Activated naive CD8-positive, alpha-beta T cell (primary cell): ENCODE measurements at regions not wholly inside any gene's neighbourhood (a gene's known extent, or its start where the extent isn't known, plus 50 kb on each side); places are given as distances from the start of the nearest gene placed in this dataset.

Source experiments
- H3K27ac Mint-ChIP-seq: one replicate; pipeline ENCODE4 v1.8.0; 2021; ENCODE audit warnings: mixed read lengths
- H3K27me3 Mint-ChIP-seq: one replicate; pipeline ENCODE4 v1.8.0; 2021; ENCODE audit warnings: mixed read lengths
- H3K36me3 Mint-ChIP-seq: one replicate; pipeline ENCODE4 v1.8.0; 2021; ENCODE audit warnings: mixed read lengths
- H3K4me1 Mint-ChIP-seq: one replicate; pipeline ENCODE4 v1.8.0; 2021; ENCODE audit warnings: low read depth, mixed read lengths
- H3K4me3 Mint-ChIP-seq: one replicate; pipeline ENCODE4 v1.8.0; 2021; ENCODE audit warnings: mild to moderate bottlenecking, mixed read lengths
- H3K9me3 Mint-ChIP-seq: one replicate; pipeline ENCODE4 v1.8.0; 2021; ENCODE audit warnings: low read depth, mixed read lengths

DNA sequence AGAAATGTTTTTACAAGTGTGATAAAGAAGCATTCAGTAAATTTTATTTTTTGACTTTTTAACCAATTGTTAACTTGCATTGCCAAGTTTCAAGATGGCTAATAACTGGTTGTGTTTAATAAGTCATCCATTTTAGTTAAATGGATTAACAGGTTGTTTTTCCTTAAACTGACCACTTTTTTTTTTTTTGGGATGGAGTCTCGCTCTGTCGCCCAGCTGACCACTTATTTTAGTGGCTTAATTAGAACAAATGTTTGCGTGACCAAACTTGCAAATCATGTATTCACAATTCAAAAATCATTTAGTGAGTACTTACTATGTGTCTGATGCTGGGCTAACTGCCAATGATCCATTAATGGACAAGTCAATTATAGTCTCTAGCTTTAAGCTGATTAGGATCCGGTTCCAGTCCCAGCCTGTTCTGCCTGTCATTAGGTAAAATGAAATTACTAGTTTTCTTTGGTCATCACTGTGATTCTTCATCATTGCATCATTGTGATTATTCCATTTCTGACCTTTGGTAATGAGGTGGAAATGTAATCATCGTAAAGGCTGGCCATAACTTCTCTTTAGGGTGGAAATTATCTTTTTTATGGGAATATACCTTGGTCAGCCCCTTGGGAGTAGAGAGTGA, 729.2 kb upstream of the MARCKS start:
- Mint-ChIP-seq H3K4me3 (no peak overlapping the region), H3K9me3 (no peaks in the 10 kb centered on the region), H3K36me3 (no peaks in the 10 kb centered on the region), H3K27me3 (no peaks in the 10 kb centered on the region), H3K27ac (no peak overlapping the region), H3K4me1 (no peaks in the 10 kb centered on the region)

DNA sequence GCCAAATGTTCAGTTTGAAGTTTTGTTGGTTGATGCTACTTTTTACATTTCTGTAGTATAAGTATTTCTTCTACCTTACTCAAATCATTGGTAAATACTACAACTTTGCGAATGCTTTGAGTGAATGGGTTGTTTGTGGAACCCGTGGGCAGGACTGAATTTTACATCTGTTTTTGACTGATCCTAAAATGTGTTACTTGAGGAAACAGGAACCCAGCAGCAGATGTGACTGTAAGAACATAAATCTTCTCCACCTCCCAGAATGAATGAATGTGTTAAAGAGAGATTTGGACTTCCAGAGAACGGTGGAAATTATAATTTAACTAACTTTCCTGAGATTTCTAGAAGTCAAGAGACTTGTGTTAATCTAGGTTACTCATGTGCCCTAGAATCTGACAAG, 728.5 kb upstream of the MARCKS start:
- no peaks in the 10 kb centered on the region for H3K36me3 Mint-ChIP-seq

DNA sequence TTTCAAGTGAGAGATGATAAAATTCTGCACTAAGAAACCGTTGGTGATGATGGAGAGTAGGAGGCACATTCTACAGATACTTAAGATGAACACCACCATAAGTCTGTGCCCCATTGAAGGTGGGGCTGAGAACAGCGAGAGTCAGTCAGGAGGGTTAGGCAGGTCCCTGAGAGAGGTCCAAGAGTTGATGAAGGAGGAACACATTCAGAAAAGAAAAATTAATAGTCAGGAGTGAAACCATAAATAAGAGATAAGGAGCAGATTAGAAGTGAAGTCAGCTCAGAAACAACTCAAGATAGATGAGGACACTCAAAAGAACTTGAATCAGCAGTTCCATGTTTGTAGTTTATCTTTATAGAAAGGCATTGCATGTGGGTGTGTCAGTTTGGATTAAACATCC, 727.2 kb upstream of the MARCKS start:
- Mint-ChIP-seq H3K27ac (no peak overlapping the region), H3K4me1 (no peaks in the 10 kb centered on the region), H3K36me3 (no peaks in the 10 kb centered on the region), H3K9me3 (no peaks in the 10 kb centered on the region), H3K4me3 (no peak overlapping the region), H3K27me3 (no peaks in the 10 kb centered on the region)

More for the DNA sequence above, 728.5 kb upstream of the MARCKS start:
- H3K9me3 Mint-ChIP-seq: no peaks in the 10 kb centered on the region
- H3K27me3 Mint-ChIP-seq: no peaks in the 10 kb centered on the region
- no peak overlapping the region for H3K4me3 Mint-ChIP-seq
- H3K4me1 Mint-ChIP-seq: no peaks in the 10 kb centered on the region
- no peak overlapping the region for H3K27ac Mint-ChIP-seq

DNA sequence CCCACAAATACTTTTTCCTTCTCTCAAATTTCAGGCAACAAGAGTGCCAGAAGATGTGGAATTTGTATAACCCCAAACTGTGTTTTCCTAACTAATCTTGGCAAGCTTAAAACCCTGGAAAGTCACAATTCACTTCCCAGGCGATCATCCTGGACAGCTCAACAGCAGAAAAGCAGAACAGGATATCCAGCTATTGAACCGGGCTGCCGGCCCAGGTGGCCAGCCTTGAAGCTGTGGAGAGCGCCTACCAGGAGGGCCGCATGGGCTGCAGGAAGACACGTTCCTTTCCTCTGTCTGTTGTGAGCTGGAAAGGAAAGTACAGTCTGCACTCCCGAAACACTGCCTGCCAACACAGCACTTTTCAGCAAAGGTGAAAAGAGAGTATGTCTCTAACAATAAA, 719.7 kb upstream of the MARCKS start:
- H3K27me3 Mint-ChIP-seq: no peaks in the 10 kb centered on the region

DNA sequence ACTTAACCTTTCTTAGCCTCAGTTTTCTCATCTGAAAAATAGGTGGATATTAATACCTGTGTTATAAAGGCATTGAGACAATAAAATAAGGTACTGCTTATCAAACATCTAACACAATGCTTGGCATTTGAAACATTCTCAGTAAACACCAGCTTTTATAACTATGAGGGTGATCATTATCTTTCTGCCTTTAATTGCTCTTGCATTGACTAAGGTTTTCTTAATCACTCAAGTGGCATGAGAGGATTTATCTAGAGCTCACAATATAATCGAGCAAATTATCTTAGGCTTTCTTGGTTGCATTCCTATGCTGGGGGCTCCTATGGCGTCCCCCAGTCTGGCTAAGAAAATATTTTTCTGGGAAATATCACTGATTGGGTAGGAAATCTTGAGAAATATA, 716.4 kb upstream of the MARCKS start:
- no peak overlapping the region for H3K4me3 Mint-ChIP-seq
- H3K27ac Mint-ChIP-seq: no peak overlapping the region
- H3K4me1 Mint-ChIP-seq: no peaks in the 10 kb centered on the region
- H3K36me3 Mint-ChIP-seq: no peaks in the 10 kb centered on the region
- peaks cover 4% of the 10 kb centered on the region for H3K9me3 Mint-ChIP-seq
- H3K27me3 Mint-ChIP-seq: no peaks in the 10 kb centered on the region

More for the DNA sequence above, 719.7 kb upstream of the MARCKS start:
- no peak overlapping the region for H3K4me3 Mint-ChIP-seq
- no peak overlapping the region for H3K27ac Mint-ChIP-seq
- H3K36me3 Mint-ChIP-seq: no peaks in the 10 kb centered on the region
- H3K9me3 Mint-ChIP-seq: peaks cover 4% of the 10 kb centered on the region
- no peaks in the 10 kb centered on the region for H3K4me1 Mint-ChIP-seq

DNA sequence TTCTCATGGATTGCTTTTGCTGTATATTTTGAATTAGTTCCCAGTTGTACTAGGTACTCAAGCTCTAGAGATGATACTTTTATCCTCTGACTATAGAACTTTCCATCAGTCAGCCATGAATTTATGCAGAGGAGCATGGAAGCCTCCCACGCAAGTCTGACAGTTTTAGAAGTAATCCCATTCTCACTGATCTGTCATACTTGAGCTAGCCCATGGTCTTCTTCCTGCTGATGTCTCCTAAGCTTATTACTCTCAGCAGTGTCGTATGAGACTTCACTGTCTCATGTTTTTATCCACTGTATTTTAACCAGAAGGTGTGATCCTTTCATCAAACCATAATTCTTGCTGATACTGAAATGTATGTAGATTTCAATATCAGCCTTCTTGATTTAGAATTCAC, 715.2 kb upstream of the MARCKS start:
- Mint-ChIP-seq H3K27ac (no peak overlapping the region), H3K27me3 (no peaks in the 10 kb centered on the region), H3K9me3 (peaks cover 4% of the 10 kb centered on the region), H3K36me3 (no peaks in the 10 kb centered on the region), H3K4me1 (no peaks in the 10 kb centered on the region), H3K4me3 (no peak overlapping the region)

DNA sequence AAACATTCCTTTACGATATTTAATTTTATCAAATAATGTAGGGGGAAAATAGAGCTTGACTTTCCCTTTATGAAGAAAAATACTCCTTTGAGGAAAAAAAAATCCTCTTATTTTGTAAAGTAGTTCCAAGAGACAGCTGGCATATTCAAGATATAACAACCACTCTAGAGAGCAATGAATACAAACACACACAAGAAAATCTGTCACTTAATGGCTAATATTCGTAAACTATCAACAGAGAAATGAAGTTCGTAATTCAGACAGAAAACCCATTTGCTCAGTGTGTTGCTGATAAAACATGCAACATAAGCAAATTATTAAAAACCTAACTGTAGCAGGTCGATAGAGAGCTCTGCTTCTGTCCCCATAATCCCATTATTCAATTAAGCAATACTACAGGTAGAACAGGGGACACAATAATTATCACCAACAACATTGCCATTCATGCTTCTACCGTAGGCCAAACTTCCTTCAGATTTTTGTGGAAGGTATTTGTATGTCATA, 714.4 kb upstream of the MARCKS start:
- no peaks in the 10 kb centered on the region for H3K36me3 Mint-ChIP-seq
- no peak overlapping the region for H3K27ac Mint-ChIP-seq
- no peak overlapping the region for H3K4me3 Mint-ChIP-seq
- H3K9me3 Mint-ChIP-seq: peaks cover 4% of the 10 kb centered on the region
- no peaks in the 10 kb centered on the region for H3K27me3 Mint-ChIP-seq
- H3K4me1 Mint-ChIP-seq: no peaks in the 10 kb centered on the region

DNA sequence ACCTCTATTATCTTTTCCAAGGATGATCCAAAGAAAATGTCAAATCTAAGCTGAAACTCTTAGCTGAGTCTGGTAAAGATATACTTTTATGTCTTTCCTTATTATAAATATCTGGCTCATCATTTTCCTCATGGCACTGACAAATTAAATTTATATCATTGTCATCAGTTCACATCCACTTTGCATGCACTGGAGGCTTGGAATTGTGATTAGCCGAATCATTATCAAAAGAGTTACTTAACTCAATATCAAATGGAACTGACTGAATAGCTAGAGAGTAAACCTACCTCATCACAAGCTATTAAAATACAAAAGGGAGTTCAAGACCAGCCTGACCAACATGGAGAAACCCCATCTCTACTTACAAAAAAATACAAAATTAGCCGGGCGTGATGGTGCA, 713.9 kb upstream of the MARCKS start:
- H3K4me1 Mint-ChIP-seq: no peaks in the 10 kb centered on the region
- H3K9me3 Mint-ChIP-seq: peaks cover 4% of the 10 kb centered on the region
- H3K4me3 Mint-ChIP-seq: no peak overlapping the region
- no peaks in the 10 kb centered on the region for H3K36me3 Mint-ChIP-seq
- H3K27me3 Mint-ChIP-seq: no peaks in the 10 kb centered on the region
- H3K27ac Mint-ChIP-seq: no peak overlapping the region

DNA sequence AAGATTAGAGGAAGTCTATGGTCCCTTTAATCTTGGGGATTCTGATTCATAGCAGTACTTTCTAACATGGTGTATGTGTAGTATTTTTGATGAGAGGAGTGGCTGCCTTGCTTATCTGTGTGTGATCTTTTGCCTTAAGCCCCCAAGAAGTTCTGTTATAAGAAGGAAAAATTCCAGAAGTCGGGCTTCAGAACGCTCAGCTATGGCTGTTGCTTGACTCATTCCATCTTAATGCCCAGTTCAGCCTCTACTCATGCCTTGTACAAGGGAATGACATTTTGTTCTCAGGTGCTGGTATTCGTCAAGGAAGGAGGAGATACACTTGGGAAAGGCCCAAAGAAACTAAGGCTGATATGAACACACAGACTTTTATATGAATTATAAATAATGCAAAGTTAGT, 713.0 kb upstream of the MARCKS start:
- H3K4me1 Mint-ChIP-seq: no peaks in the 10 kb centered on the region
- H3K27ac Mint-ChIP-seq: no peak overlapping the region
- H3K4me3 Mint-ChIP-seq: no peak overlapping the region
- H3K36me3 Mint-ChIP-seq: no peaks in the 10 kb centered on the region
- no peaks in the 10 kb centered on the region for H3K27me3 Mint-ChIP-seq
- H3K9me3 Mint-ChIP-seq: peaks cover 4% of the 10 kb centered on the region

DNA sequence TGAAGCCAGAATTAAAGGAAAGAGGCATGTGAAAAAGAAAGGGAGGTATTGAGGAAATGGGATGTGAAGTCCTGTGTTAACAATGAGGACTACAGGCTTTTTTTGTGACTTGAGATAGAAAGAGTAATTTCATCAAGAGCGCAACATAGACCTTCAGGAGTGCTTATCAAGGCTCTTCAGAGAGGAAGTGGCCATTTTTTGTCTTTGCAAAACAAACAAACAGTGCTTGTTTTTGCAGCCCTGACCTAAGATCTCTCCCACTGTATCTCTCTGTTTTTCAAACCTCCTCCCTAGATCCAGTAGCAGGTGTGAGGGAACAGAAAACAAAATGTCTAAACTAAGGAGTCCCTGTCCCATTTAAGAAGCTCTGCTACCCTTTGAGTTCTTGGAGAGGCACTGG, 710.3 kb upstream of the MARCKS start:
- Mint-ChIP-seq H3K4me1 (no peaks in the 10 kb centered on the region), H3K36me3 (no peaks in the 10 kb centered on the region), H3K27me3 (no peaks in the 10 kb centered on the region), H3K4me3 (no peak overlapping the region), H3K9me3 (peaks cover 6% of the 10 kb centered on the region), H3K27ac (no peak overlapping the region)

DNA sequence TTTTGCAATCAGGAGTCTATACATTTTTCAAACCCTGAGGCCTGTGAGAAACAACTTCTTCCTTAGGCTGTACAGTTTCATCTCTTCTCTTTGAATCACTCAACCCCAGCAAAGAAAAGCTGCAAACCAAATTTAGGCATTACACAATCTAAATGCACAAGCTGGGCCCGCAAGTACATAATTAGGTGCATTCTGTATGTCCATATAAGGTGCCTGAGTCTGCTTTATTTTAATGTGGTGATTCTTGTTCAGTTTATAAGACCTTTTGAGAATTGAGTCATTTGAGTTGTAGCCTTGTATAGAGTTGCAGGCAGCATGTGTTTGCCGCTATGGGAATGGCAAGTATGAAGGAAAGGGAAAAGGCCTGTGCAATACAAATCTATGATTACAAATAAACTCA, 709.6 kb upstream of the MARCKS start:
- Mint-ChIP-seq H3K4me3 (no peak overlapping the region), H3K27me3 (no peaks in the 10 kb centered on the region), H3K36me3 (no peaks in the 10 kb centered on the region), H3K27ac (no peak overlapping the region), H3K4me1 (no peaks in the 10 kb centered on the region), H3K9me3 (peaks cover 6% of the 10 kb centered on the region)

DNA sequence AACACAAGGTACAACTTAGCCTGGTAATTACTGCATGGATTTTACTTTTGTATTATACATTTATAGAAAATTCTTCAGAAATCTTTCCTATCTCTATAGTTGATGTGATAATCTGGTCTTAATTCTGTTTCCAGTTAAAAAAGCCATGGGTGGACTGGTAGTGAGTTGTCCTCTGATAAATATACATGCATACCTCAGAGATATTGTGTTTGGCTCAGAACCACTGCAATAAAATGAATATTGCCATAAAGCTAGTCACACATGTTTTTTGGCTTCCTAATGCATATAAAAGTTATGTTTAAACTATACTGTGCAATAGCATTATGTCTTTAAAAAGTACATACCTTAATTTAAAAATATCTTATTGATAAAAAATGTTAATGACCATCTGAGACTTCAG, 708.6 kb upstream of the MARCKS start:
- Mint-ChIP-seq H3K27ac (no peak overlapping the region), H3K27me3 (no peaks in the 10 kb centered on the region), H3K4me3 (no peak overlapping the region)

DNA sequence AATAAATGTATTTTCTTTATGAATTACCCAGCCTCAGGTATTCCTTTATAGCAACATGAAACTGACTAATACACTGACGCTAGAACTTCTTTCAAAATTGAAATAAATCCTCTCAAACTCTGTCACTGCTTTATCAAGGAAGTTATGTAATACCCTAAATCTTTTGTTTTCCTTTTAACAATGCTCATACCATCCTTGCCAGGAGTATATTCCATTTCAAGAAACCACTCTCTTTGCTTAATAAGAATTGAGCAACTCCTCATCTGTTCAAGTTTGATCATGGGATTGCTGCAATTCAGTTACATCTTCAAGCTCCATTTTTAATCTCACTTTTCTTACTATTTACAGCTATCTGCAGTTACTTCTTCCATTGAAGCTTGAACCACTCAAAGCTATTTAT, 707.6 kb upstream of the MARCKS start:
- no peak overlapping the region for H3K27ac Mint-ChIP-seq
- no peaks in the 10 kb centered on the region for H3K27me3 Mint-ChIP-seq
- H3K9me3 Mint-ChIP-seq: peaks cover 6% of the 10 kb centered on the region
- H3K4me1 Mint-ChIP-seq: no peaks in the 10 kb centered on the region
- H3K36me3 Mint-ChIP-seq: no peaks in the 10 kb centered on the region
- no peak overlapping the region for H3K4me3 Mint-ChIP-seq

More for the DNA sequence above, 708.6 kb upstream of the MARCKS start:
- Mint-ChIP-seq H3K9me3 (peaks cover 6% of the 10 kb centered on the region), H3K36me3 (no peaks in the 10 kb centered on the region), H3K4me1 (no peaks in the 10 kb centered on the region)

DNA sequence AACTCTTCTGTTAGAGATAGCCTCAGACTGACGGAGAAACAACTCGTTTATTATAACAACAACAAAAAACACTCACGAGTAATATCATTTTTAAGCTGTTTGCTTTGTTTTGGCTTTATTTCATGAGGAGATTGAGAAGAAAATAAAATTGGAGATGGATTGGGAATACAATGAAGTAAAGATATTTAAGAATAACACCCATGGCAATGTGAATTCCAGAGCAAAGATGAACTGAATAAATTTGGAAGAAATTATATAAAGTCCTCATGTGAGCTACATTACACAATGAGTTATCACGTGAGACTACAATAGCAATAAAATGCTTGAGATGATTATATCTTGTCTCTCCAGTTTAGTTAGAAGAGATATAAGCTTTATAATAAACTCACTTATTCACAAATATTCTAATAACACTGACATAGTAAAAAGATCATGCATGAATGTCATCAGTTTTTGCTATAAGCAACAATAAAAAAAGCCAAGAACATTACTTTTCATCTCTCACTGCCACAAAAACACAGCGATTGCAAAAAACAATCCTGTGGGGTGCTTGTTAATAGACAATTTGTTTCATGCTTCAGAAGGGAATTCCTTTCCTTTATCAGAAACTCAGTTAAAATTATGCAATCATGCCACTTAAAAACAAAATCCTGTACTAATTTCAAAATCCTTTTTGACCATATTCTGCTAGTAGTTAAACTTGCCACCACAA, 696.7 kb upstream of the MARCKS start:
- Mint-ChIP-seq H3K4me1 (no peaks in the 10 kb centered on the region), H3K4me3 (no peak overlapping the region), H3K27ac (no peak overlapping the region), H3K27me3 (no peaks in the 10 kb centered on the region), H3K36me3 (no peaks in the 10 kb centered on the region), H3K9me3 (no peaks in the 10 kb centered on the region)

DNA sequence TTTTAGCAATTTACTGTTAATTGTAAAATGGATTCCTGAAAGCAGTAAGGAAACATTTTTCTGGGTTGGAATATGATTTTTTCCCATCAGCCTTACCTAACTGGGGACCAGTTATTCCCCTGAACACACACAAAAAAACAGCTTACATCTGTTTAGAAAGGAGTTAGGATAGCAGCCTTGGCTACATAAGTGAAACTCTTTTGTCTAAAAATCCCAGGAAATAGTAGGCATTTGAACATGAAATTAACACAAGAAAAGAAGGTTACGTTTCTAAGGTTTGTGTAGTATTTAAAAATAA, 696.2 kb upstream of the MARCKS start:
- Mint-ChIP-seq H3K36me3 (no peaks in the 10 kb centered on the region), H3K4me3 (no peak overlapping the region), H3K4me1 (no peaks in the 10 kb centered on the region), H3K27me3 (no peaks in the 10 kb centered on the region), H3K9me3 (no peaks in the 10 kb centered on the region), H3K27ac (no peak overlapping the region)

DNA sequence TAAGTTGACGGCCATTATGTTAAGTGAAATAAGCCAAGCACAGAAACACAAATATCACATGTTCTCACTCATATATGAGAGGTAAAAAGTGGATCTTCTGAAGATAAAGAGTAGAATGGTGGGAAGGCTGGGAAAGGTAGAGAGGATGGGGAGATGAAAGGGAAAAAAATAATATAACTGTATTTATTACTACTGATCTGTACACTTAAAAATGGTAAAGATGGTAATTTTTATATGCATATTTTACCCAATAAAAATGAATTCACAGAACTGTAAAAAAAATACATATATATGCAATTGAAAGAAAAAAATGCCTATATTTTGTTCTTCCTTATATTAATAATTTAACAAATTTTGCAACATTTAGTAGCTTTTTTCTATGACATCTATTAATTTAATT, 694.4 kb upstream of the MARCKS start:
- H3K4me3 Mint-ChIP-seq: no peak overlapping the region
- H3K27ac Mint-ChIP-seq: no peak overlapping the region
- no peaks in the 10 kb centered on the region for H3K4me1 Mint-ChIP-seq
- H3K36me3 Mint-ChIP-seq: no peaks in the 10 kb centered on the region
- H3K9me3 Mint-ChIP-seq: no peaks in the 10 kb centered on the region
- H3K27me3 Mint-ChIP-seq: no peaks in the 10 kb centered on the region
